GM23338 (cell line): ENCODE measurements at regions not wholly inside any gene's neighbourhood (a gene's known extent, or its start where the extent isn't known, plus 50 kb on each side); places are given as distances from the start of the nearest gene placed in this dataset.

Experiments used
- ATAC-seq: fragments of 200-7000 bp; cut with Tn5 transposase; 3 replicates; pipeline ENCODE4 v1.9.1; 2020
- DNase-seq: peaks from one replicate; pipeline ENCODE4 v3.0.0-alpha.2; 2015; ENCODE audit warnings: low spot score
- H2AFZ ChIP-seq: fragments of 200-600 bp; sonication (generic); 2 replicates; pipeline ENCODE4 v1.8.0; 2016; ENCODE audit warnings: antibody characterized with exemption, mild to moderate bottlenecking, moderate library complexity
- H3F3A ChIP-seq: fragments of 200-600 bp; sonication (generic); replicated peaks from 2 replicates; pipeline ENCODE4 v1.8.0; 2017; ENCODE audit warnings: antibody characterized with exemption, mixed run types, low read depth
- H3K27ac ChIP-seq: fragments of 200-600 bp; sonication (generic); 2 replicates; pipeline ENCODE4 v1.6.1; 2016; ENCODE audit warnings: low read depth
- H3K27me3 ChIP-seq: fragments of 200-600 bp; sonication (generic); 2 replicates; pipeline ENCODE4 v1.8.0; 2016; ENCODE audit warnings: mild to moderate bottlenecking, mixed run types, moderate library complexity; ENCODE audit not compliant: insufficient read depth
- H3K36me3 ChIP-seq: fragments of 200-600 bp; sonication (generic); 2 replicates; pipeline ENCODE4 v1.8.0; 2016; ENCODE audit warnings: mild to moderate bottlenecking; ENCODE audit not compliant: insufficient read depth
- H3K4me1 ChIP-seq: fragments of 200-600 bp; sonication (generic); 2 replicates; pipeline ENCODE4 v1.8.0; 2016; ENCODE audit warnings: mild to moderate bottlenecking, moderate library complexity; ENCODE audit not compliant: insufficient read depth
- H3K4me2 ChIP-seq: fragments of 200-600 bp; sonication (generic); 2 replicates; pipeline ENCODE4 v1.7.1; 2017; ENCODE audit warnings: mixed run types
- H3K4me3 ChIP-seq: fragments of 200-600 bp; sonication (generic); 2 replicates; pipeline ENCODE4 v1.6.1; 2016; ENCODE audit warnings: mixed run types
- H3K79me2 ChIP-seq: fragments of 200-600 bp; sonication (generic); replicated peaks from 2 replicates; pipeline ENCODE4 v1.8.0; 2017; ENCODE audit warnings: mild to moderate bottlenecking; ENCODE audit not compliant: insufficient read depth
- H3K9me2 ChIP-seq: fragments of 200-600 bp; sonication (generic); 2 replicates; pipeline ENCODE4 v1.8.0; 2017; ENCODE audit not compliant: insufficient read depth
- H4K20me1 ChIP-seq: fragments of 200-600 bp; sonication (generic); replicated peaks from 2 replicates; pipeline ENCODE4 v1.8.0; 2017; ENCODE audit warnings: mild to moderate bottlenecking; ENCODE audit not compliant: insufficient read depth
- H3K27ac Mint-ChIP-seq: 2 replicates; pipeline ENCODE4 v1.8.0; 2020; ENCODE audit warnings: inconsistent platforms, mild to moderate bottlenecking, moderate library complexity, mixed read lengths
- H3K27me3 Mint-ChIP-seq: 3 replicates; pipeline ENCODE4 v1.8.0; 2022; ENCODE audit warnings: low read depth, mild to moderate bottlenecking, moderate library complexity, mixed read lengths, inconsistent platforms; ENCODE audit not compliant: insufficient read depth, poor library complexity
- H3K36me3 Mint-ChIP-seq: 3 replicates; pipeline ENCODE4 v1.8.0; 2021; ENCODE audit warnings: low read depth, mild to moderate bottlenecking, inconsistent platforms, moderate library complexity, mixed read lengths
- H3K4me1 Mint-ChIP-seq: 3 replicates; pipeline ENCODE4 v1.8.0; 2020; ENCODE audit warnings: mild to moderate bottlenecking, inconsistent platforms, mixed read lengths
- H3K4me3 Mint-ChIP-seq: 3 replicates; pipeline ENCODE4 v1.8.0; 2021; ENCODE audit warnings: moderate library complexity, mild to moderate bottlenecking, inconsistent platforms, mixed read lengths
- H3K9me3 Mint-ChIP-seq: 3 replicates; pipeline ENCODE4 v1.8.0; 2020; ENCODE audit warnings: moderate library complexity, mild to moderate bottlenecking, inconsistent platforms, mixed read lengths
- CREB1 ChIP-seq: fragments of 250-450 bp; sonication (Bioruptor Pico); IDR thresholded peaks from 2 replicates; pipeline ENCODE4 v1.5.0; 2020; ENCODE audit warnings: low read depth, mild to moderate bottlenecking, moderate library complexity
- EZH2 ChIP-seq: fragments of 200-600 bp; sonication (generic); IDR thresholded peaks from one replicate; pipeline ENCODE4 v1.8.0; 2017; ENCODE audit warnings: antibody characterized with exemption, mild to moderate bottlenecking, low read depth; ENCODE audit not compliant: unreplicated experiment
- POLR2AphosphoS5 ChIP-seq: IDR thresholded peaks from 2 replicates; pipeline ENCODE4 v1.6.1; 2016; ENCODE audit warnings: antibody characterized with exemption, low read depth
- ZNF114 ChIP-seq: fragments of 250-450 bp; sonication (Bioruptor Pico); IDR thresholded peaks from 2 replicates; pipeline ENCODE4 v1.5.0; 2020; ENCODE audit warnings: mild to moderate bottlenecking, moderate library complexity
- TF ChIP-seq, protein P1 (sequence below): fragments of 250-450 bp; sonication (Bioruptor Pico); IDR thresholded peaks from 2 replicates; pipeline ENCODE4 v1.5.0; 2020; ENCODE audit warnings: mild to moderate bottlenecking, moderate library complexity
- TF ChIP-seq, protein P2 (sequence below), 2 experiments: fragments of 200-600 bp in 1 of 2; sonication (generic) in 1 of 2; conservative IDR thresholded peaks; 2 replicates each; pipeline versions ENCODE4 v1.5.1 to v1.6.1; 2016 to 2017; ENCODE audit warnings: antibody characterized with exemption in 2 of 2, low read depth in 2 of 2, mild to moderate bottlenecking in 2 of 2, moderate library complexity in 1 of 2
- TF ChIP-seq, protein P3 (sequence below): IDR thresholded peaks from 2 replicates; pipeline ENCODE4 v1.6.1; 2016; ENCODE audit warnings: antibody characterized with exemption

DNA sequence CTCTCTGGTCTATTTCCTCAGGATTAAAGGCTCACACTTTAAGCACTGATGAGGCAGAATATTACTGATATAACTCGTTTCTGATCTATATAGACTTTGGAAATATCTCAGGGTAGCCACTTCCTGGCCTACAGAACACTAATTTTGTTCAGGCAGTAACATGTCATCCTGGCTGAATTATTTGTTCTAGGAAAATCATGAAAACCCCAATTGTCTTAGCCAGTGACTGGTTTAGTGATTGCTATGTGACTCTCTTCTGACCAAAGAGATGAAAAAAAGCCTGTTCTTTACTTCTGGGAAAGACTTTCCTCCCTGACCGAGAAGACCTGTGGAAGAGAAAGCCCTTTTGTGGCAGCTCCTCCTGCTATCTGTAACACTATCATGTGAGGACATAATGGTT is 453.7 kb downstream of the SETD4 start (continued):
- TF ChIP-seq, protein P1, sequence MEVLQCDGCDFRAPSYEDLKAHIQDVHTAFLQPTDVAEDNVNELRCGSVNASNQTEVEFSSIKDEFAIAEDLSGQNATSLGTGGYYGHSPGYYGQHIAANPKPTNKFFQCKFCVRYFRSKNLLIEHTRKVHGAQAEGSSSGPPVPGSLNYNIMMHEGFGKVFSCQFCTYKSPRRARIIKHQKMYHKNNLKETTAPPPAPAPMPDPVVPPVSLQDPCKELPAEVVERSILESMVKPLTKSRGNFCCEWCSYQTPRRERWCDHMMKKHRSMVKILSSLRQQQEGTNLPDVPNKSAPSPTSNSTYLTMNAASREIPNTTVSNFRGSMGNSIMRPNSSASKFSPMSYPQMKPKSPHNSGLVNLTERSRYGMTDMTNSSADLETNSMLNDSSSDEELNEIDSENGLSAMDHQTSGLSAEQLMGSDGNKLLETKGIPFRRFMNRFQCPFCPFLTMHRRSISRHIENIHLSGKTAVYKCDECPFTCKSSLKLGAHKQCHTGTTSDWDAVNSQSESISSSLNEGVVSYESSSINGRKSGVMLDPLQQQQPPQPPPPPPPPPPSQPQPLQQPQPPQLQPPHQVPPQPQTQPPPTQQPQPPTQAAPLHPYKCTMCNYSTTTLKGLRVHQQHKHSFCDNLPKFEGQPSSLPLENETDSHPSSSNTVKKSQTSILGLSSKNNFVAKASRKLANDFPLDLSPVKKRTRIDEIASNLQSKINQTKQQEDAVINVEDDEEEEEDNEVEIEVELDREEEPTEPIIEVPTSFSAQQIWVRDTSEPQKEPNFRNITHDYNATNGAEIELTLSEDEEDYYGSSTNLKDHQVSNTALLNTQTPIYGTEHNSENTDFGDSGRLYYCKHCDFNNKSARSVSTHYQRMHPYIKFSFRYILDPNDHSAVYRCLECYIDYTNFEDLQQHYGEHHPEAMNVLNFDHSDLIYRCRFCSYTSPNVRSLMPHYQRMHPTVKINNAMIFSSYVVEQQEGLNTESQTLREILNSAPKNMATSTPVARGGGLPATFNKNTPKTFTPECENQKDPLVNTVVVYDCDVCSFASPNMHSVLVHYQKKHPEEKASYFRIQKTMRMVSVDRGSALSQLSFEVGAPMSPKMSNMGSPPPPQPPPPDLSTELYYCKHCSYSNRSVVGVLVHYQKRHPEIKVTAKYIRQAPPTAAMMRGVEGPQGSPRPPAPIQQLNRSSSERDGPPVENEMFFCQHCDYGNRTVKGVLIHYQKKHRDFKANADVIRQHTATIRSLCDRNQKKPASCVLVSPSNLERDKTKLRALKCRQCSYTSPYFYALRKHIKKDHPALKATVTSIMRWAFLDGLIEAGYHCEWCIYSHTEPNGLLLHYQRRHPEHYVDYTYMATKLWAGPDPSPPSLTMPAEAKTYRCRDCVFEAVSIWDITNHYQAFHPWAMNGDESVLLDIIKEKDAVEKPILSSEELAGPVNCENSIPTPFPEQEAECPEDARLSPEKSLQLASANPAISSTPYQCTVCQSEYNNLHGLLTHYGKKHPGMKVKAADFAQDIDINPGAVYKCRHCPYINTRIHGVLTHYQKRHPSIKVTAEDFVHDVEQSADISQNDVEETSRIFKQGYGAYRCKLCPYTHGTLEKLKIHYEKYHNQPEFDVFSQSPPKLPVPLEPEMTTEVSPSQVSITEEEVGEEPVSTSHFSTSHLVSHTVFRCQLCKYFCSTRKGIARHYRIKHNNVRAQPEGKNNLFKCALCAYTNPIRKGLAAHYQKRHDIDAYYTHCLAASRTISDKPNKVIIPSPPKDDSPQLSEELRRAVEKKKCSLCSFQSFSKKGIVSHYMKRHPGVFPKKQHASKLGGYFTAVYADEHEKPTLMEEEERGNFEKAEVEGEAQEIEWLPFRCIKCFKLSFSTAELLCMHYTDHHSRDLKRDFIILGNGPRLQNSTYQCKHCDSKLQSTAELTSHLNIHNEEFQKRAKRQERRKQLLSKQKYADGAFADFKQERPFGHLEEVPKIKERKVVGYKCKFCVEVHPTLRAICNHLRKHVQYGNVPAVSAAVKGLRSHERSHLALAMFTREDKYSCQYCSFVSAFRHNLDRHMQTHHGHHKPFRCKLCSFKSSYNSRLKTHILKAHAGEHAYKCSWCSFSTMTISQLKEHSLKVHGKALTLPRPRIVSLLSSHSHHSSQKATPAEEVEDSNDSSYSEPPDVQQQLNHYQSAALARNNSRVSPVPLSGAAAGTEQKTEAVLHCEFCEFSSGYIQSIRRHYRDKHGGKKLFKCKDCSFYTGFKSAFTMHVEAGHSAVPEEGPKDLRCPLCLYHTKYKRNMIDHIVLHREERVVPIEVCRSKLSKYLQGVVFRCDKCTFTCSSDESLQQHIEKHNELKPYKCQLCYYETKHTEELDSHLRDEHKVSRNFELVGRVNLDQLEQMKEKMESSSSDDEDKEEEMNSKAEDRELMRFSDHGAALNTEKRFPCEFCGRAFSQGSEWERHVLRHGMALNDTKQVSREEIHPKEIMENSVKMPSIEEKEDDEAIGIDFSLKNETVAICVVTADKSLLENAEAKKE (CRISPR knock-in tag): no peak
- TF ChIP-seq, protein P2, sequence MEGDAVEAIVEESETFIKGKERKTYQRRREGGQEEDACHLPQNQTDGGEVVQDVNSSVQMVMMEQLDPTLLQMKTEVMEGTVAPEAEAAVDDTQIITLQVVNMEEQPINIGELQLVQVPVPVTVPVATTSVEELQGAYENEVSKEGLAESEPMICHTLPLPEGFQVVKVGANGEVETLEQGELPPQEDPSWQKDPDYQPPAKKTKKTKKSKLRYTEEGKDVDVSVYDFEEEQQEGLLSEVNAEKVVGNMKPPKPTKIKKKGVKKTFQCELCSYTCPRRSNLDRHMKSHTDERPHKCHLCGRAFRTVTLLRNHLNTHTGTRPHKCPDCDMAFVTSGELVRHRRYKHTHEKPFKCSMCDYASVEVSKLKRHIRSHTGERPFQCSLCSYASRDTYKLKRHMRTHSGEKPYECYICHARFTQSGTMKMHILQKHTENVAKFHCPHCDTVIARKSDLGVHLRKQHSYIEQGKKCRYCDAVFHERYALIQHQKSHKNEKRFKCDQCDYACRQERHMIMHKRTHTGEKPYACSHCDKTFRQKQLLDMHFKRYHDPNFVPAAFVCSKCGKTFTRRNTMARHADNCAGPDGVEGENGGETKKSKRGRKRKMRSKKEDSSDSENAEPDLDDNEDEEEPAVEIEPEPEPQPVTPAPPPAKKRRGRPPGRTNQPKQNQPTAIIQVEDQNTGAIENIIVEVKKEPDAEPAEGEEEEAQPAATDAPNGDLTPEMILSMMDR (conservative IDR thresholded peaks at IDR 0.05; ENCODE audit: low read depth in 2 of 2): no peak
- TF ChIP-seq, protein P3, sequence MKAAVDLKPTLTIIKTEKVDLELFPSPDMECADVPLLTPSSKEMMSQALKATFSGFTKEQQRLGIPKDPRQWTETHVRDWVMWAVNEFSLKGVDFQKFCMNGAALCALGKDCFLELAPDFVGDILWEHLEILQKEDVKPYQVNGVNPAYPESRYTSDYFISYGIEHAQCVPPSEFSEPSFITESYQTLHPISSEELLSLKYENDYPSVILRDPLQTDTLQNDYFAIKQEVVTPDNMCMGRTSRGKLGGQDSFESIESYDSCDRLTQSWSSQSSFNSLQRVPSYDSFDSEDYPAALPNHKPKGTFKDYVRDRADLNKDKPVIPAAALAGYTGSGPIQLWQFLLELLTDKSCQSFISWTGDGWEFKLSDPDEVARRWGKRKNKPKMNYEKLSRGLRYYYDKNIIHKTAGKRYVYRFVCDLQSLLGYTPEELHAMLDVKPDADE: no peak
- no peak for TF ChIP-seq POLR2AphosphoS5

DNA sequence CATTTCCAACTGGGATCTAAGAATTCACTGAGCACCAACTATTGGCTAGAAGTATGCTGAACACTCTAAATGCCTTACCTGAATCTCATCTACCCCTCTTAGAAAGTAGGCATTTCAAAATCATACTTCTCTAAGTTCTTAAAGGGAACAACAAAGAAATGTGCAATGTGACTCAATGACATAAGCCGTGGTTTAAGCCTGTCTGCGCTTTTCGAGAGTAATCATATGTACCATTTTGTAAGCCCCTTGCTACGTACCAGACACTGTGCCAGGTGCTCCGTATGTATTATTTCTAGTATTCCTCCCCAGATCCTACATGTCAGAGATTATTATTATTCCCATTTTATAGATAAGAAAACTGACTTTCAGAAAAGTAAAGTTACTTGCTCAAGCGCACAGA is 454.2 kb downstream of the SETD4 start:
- H3K79me2 ChIP-seq: no peaks in the 10 kb centered on the region
- no peak overlapping the region for H3K4me2 ChIP-seq
- H3K9me3 Mint-ChIP-seq: peaks cover 4% of the 10 kb centered on the region; the same call in 2 of the 3 replicates
- H3K4me3 Mint-ChIP-seq: no peak overlapping the region
- DNase-seq: no peak
- no peaks in the 10 kb centered on the region; the same call in 2 of the 3 replicates for H3K36me3 Mint-ChIP-seq
- peaks cover 9% of the 10 kb centered on the region for H3K4me1 ChIP-seq
- H3K4me1 Mint-ChIP-seq: peaks cover 16% of the 10 kb centered on the region
- no peaks in the 10 kb centered on the region for H3F3A ChIP-seq
- peaks cover 2% of the 10 kb centered on the region for H3K27me3 Mint-ChIP-seq
- H3K4me3 ChIP-seq: no peak overlapping the region
- no peak overlapping the region for H3K27ac ChIP-seq
- H3K27ac Mint-ChIP-seq: no peak overlapping the region
- ATAC-seq: no peak
- no peaks in the 10 kb centered on the region for H3K36me3 ChIP-seq
- no peaks in the 10 kb centered on the region for H4K20me1 ChIP-seq
- no peaks in the 10 kb centered on the region for H3K9me2 ChIP-seq
- H2AFZ ChIP-seq: no peak overlapping the region
- H3K27me3 ChIP-seq: no peaks in the 10 kb centered on the region
- no peak for TF ChIP-seq ZNF114 (CRISPR knock-in tag)
- TF ChIP-seq EZH2: no peak
- TF ChIP-seq, protein P1 (CRISPR knock-in tag): no peak
- no peak for TF ChIP-seq CREB1 (CRISPR knock-in tag)
